ENCODE measurements at regions not wholly inside any gene's neighbourhood (a gene's known extent, or its start where the extent isn't known, plus 50 kb on each side); places are given as distances from the start of the nearest gene placed in this dataset.

- no peaks in the 10 kb centered on the region for H4K20me1 ChIP-seq (ENCODE audit: insufficient read depth)
- no peak overlapping the region for H3K4me2 ChIP-seq
- H3K79me2 ChIP-seq (ENCODE audit: low read depth), result no peaks in the 10 kb centered on the region
- no peak overlapping the region for H2AFZ ChIP-seq
- no peaks in the 10 kb centered on the region for H3K9me3 ChIP-seq (ENCODE audit: insufficient read depth, low read depth)
- H3K4me1 ChIP-seq (replicated peaks; ENCODE audit: insufficient read depth), result peaks cover 8% of the 10 kb centered on the region; the same call in 1 of the 2 replicates
- no peaks in the 10 kb centered on the region for H3K9me2 ChIP-seq (ENCODE audit: insufficient read depth)
- TF ChIP-seq EZH2 (IDR thresholded peaks at IDR 0.05; ENCODE audit: low read depth) (no peak), CTCF (conservative IDR thresholded peaks at IDR 0.05) (no peak)
- H3K27me3 ChIP-seq (ENCODE audit: insufficient read depth, low read depth), result no peaks in the 10 kb centered on the region
- H3F3A ChIP-seq (ENCODE audit: insufficient read depth, low read depth), result peaks cover 8% of the 10 kb centered on the region; the same call in 1 of the 2 replicates
- 0 out of 2 replicates have a peak overlapping the region, but pooled peaks have one; percentile 17 for H3K27ac ChIP-seq
- H3K4me3 ChIP-seq, result no peak overlapping the region
- DNase-seq, result no peak
- BruUV-seq (replicated peaks), result no TSS peak
- CTCF ChIA-PET, result no interaction called here
- no peaks in the 10 kb centered on the region for H3K36me3 ChIP-seq (ENCODE audit: low read depth)
- POLR2A ChIA-PET (ENCODE audit: unreplicated experiment), result interaction anchor here (0.7 kb wide), 1 partner anchor 647 kb away, joined by 5 read pairs; no protein-coding TSS in a partner anchor
- intact Hi-C loops (cut with micrococcal nuclease; ENCODE audit: unreplicated experiment), result no loop called here
Measured at GRCh38 chr6:14841901-14842421, 403.9 kb upstream of the JARID2 start.

- Histone ChIP-seq H3K4me3 (no peak overlapping the region), H3K4me1 (replicated peaks; ENCODE audit: insufficient read depth) (peaks cover 8% of the 10 kb centered on the region; the same call in 1 of the 2 replicates), H3K79me2 (ENCODE audit: low read depth) (no peaks in the 10 kb centered on the region), H3K4me2 (no peak overlapping the region), H3K36me3 (ENCODE audit: low read depth) (no peaks in the 10 kb centered on the region), H3K9me3 (ENCODE audit: insufficient read depth, low read depth) (no peaks in the 10 kb centered on the region), H3F3A (ENCODE audit: insufficient read depth, low read depth) (peaks cover 8% of the 10 kb centered on the region; the same call in 1 of the 2 replicates), H3K27ac (no peak overlapping the region), H3K27me3 (ENCODE audit: insufficient read depth, low read depth) (no peaks in the 10 kb centered on the region), H3K9me2 (ENCODE audit: insufficient read depth) (no peaks in the 10 kb centered on the region), H2AFZ (no peak overlapping the region), H4K20me1 (ENCODE audit: insufficient read depth) (no peaks in the 10 kb centered on the region)
- CTCF ChIA-PET, result no interaction called here
- TF ChIP-seq CTCF (conservative IDR thresholded peaks at IDR 0.05) (no peak), EZH2 (IDR thresholded peaks at IDR 0.05; ENCODE audit: low read depth) (no peak)
- BruUV-seq (replicated peaks), result no TSS peak
- POLR2A ChIA-PET (ENCODE audit: unreplicated experiment), result no interaction called here
- intact Hi-C loops (cut with micrococcal nuclease; ENCODE audit: unreplicated experiment), result no loop called here
- DNase-seq, result no peak
Measured at GRCh38 chr6:14844411-14844810, 401.5 kb upstream of the JARID2 start.

GRCh38 chr6:14848019-14848418, 397.9 kb upstream of the JARID2 start:
- no peaks in the 10 kb centered on the region for H3K9me3 ChIP-seq (ENCODE audit: insufficient read depth, low read depth)
- no peak overlapping the region for H3K4me2 ChIP-seq
- no peak overlapping the region for H3K27ac ChIP-seq
- no peaks in the 10 kb centered on the region for H3K4me1 ChIP-seq (replicated peaks; ENCODE audit: insufficient read depth)
- H4K20me1 ChIP-seq (ENCODE audit: insufficient read depth), result no peaks in the 10 kb centered on the region
- no TSS peak for BruUV-seq (replicated peaks)
- H3K9me2 ChIP-seq (ENCODE audit: insufficient read depth), result no peaks in the 10 kb centered on the region
- no peaks in the 10 kb centered on the region for H3K36me3 ChIP-seq (ENCODE audit: low read depth)
- H3F3A ChIP-seq (ENCODE audit: insufficient read depth, low read depth), result no peaks in the 10 kb centered on the region
- ChIA-PET POLR2A (ENCODE audit: unreplicated experiment) (no interaction called here), CTCF (no interaction called here)
- intact Hi-C loops (cut with micrococcal nuclease; ENCODE audit: unreplicated experiment), result no loop called here
- H2AFZ ChIP-seq, result no peak overlapping the region
- TF ChIP-seq CTCF (conservative IDR thresholded peaks at IDR 0.05) (no peak), EZH2 (IDR thresholded peaks at IDR 0.05; ENCODE audit: low read depth) (no peak)
- no peaks in the 10 kb centered on the region for H3K79me2 ChIP-seq (ENCODE audit: low read depth)
- no peak for DNase-seq
- no peak overlapping the region for H3K4me3 ChIP-seq
- H3K27me3 ChIP-seq (ENCODE audit: insufficient read depth, low read depth), result no peaks in the 10 kb centered on the region
